ENCODE measurements at regions not wholly inside any gene's neighbourhood (a gene's known extent, or its start where the extent isn't known, plus 50 kb on each side); places are given as distances from the start of the nearest gene placed in this dataset.

GRCh38 chr6:15956205-15957106 lies 172.4 kb upstream of the MYLIP start:
- TF ChIP-seq, protein P1, sequence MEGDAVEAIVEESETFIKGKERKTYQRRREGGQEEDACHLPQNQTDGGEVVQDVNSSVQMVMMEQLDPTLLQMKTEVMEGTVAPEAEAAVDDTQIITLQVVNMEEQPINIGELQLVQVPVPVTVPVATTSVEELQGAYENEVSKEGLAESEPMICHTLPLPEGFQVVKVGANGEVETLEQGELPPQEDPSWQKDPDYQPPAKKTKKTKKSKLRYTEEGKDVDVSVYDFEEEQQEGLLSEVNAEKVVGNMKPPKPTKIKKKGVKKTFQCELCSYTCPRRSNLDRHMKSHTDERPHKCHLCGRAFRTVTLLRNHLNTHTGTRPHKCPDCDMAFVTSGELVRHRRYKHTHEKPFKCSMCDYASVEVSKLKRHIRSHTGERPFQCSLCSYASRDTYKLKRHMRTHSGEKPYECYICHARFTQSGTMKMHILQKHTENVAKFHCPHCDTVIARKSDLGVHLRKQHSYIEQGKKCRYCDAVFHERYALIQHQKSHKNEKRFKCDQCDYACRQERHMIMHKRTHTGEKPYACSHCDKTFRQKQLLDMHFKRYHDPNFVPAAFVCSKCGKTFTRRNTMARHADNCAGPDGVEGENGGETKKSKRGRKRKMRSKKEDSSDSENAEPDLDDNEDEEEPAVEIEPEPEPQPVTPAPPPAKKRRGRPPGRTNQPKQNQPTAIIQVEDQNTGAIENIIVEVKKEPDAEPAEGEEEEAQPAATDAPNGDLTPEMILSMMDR (IDR thresholded peaks at IDR 0.05; ENCODE audit: low read depth, low read length) = no peak
- no peak for DNase-seq (ENCODE audit: extremely low read depth, low read depth)

- no peak for DNase-seq (ENCODE audit: extremely low read depth, low read depth)
- TF ChIP-seq, protein P1 (IDR thresholded peaks at IDR 0.05; ENCODE audit: low read depth, low read length) = no peak
Measured at GRCh38 chr6:15955484-15955883, 173.4 kb upstream of the MYLIP start.

GRCh38 chr6:15953152-15953880 lies 175.6 kb upstream of the MYLIP start:
- TF ChIP-seq, protein P1 (IDR thresholded peaks at IDR 0.05; ENCODE audit: low read depth, low read length) = no peak
- peak; percentile 10 for DNase-seq (ENCODE audit: extremely low read depth, low read depth)

DNA sequence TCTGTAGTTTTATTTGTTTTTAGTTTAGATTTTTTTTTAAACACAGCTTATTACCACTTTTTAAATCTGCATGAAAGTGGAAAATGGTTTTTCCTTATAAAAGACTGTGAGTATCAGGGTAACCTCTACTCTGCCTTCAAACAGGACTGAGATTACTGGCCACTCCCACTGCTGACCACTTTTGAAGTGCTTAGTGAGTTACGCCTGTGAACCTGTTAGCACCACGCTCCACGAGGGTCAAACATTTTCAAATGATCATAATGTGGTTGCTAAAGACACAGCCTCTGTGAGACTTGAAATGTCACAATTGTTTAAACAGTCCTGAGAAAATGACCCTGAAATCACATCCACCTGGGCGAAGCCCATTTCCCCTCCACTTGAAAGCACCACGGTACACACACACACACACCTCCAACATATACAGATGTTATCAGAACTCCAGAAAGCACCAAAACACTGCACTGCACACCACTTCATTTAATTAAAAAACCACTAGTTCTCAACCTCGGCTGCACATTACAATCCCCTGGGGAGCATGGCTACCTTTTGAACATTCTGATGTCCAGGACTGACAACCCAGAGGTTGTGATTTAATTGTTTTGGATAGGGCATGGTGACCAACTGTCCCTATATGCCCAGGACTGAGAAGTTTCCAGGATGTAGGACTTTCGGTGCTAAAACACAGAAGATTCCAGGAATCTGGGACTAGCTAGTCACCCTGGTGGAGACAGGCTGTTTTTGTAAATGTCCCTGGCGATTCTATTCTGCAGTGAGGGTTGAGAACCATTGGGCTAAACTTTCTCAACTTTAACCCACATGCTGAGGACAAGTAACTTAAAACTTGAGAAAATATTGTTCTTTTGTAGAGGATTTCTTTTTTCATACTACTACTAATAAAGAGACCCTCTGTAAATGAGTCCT lies 176.4 kb upstream of the MYLIP start:
- DNase-seq (ENCODE audit: extremely low read depth, low read depth) = no peak
- TF ChIP-seq, protein P1 (IDR thresholded peaks at IDR 0.05; ENCODE audit: low read depth, low read length) = no peak

DNA sequence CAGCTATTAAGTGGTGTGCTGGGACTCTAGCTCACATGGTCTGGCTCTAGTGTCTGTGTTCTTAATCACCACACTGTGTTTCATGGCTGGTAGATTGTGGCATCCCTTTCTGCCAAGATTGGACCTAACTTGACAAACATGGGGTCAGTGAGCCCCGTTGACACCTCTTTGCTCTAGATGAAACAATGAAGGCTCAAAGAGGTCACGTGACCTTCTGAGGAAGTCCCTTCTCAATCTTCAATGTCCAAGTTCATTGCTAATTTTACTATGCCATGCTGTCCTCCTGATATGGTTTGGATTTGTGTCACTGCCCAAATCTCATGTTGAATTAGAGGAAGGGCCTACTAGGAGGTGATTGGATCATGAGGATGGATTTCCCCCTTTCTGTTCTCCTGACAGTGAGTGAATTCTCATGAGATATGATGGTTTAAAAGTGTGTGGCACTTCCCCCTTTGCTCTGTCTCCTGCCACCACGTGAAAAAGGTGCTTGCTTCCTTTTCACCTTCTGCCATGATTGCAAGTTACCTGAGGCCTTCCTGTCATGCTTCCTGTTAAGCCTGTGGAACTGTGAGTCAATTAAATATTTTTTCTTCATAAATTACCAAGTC lies 177.8 kb upstream of the MYLIP start:
- no peak for DNase-seq (ENCODE audit: extremely low read depth, low read depth)
- TF ChIP-seq, protein P1 (IDR thresholded peaks at IDR 0.05; ENCODE audit: low read depth, low read length) = no peak

DNA sequence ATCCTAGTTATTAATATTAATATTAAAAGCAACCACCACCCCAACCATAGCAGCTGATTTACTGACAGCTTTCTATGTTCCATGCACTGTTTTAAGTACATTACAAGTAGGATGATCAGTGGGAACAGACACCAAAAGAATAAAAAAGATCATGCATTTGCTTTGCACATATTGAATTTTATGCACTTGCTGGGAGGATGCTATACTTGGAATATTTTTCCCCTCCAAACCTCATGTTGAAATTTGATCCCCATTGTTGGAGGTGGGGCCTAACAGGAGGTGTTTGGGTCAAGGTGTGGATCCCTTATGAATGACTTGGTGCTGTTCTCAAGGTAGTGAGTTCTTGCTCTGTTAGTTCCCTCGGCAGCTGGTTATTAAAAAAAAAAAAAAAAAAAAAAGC lies 178.9 kb upstream of the MYLIP start:
- TF ChIP-seq, protein P1 (IDR thresholded peaks at IDR 0.05; ENCODE audit: low read depth, low read length) = no peak
- no peak for DNase-seq (ENCODE audit: extremely low read depth, low read depth)

All from AG09319 (cell line).